HT1080 (cell line): ENCODE measurements at regions not wholly inside any gene's neighbourhood (a gene's known extent, or its start where the extent isn't known, plus 50 kb on each side); places are given as distances from the start of the nearest gene placed in this dataset.
A peak's percentile ranks its signal among the peaks of the same experiment; 100 is the strongest.

ENCODE experiments used
- DNase-seq: peaks from one replicate; pipeline ENCODE4 v3.0.0-alpha.2; 2015; ENCODE audit warnings: low read depth

- DNase-seq: peak; percentile 15
Measured at GRCh38 chr10:28250782-28251181, 52.1 kb downstream of the MPP7 start.

GRCh38 chr10:28250358-28250757, 52.5 kb downstream of the MPP7 start:
- no peak for DNase-seq

- no peak for DNase-seq
Measured at GRCh38 chr10:28249512-28249911, 53.4 kb downstream of the MPP7 start.

GRCh38 chr10:28248092-28248491, 54.8 kb downstream of the MPP7 start:
- peak; percentile 19 for DNase-seq

- DNase-seq: no peak
Measured at GRCh38 chr10:28246023-28246422, 56.8 kb downstream of the MPP7 start.

GRCh38 chr10:28243923-28244322, 58.9 kb downstream of the MPP7 start:
- no peak for DNase-seq

GRCh38 chr10:28242555-28243204, 60.2 kb downstream of the MPP7 start:
- DNase-seq: no peak

- peak; percentile 25 for DNase-seq
Measured at GRCh38 chr10:28241741-28242399, 61.0 kb downstream of the MPP7 start.

GRCh38 chr10:28240400-28240799, 62.5 kb downstream of the MPP7 start:
- no peak for DNase-seq

GRCh38 chr10:28236591-28236990, 66.3 kb downstream of the MPP7 start:
- no peak for DNase-seq

GRCh38 chr10:28220811-28221210, 82.1 kb downstream of the MPP7 start:
- no peak for DNase-seq

- no peak for DNase-seq
Measured at GRCh38 chr10:28219251-28219650, 83.6 kb downstream of the MPP7 start.

- peak; percentile 35 for DNase-seq
Measured at GRCh38 chr10:28217848-28218247, 85.0 kb downstream of the MPP7 start.

- no peak for DNase-seq
Measured at GRCh38 chr10:28215930-28216329, 86.9 kb downstream of the MPP7 start.

- no peak for DNase-seq
Measured at GRCh38 chr10:28214219-28214618, 88.6 kb downstream of the MPP7 start.

GRCh38 chr10:28211759-28212158, 91.1 kb downstream of the MPP7 start:
- no peak for DNase-seq

GRCh38 chr10:28207799-28208198, 95.1 kb downstream of the MPP7 start:
- no peak for DNase-seq

GRCh38 chr10:28202941-28203352, 99.9 kb downstream of the MPP7 start:
- DNase-seq: no peak

GRCh38 chr10:28201410-28202400, 101.2 kb downstream of the MPP7 start:
- DNase-seq: no peak

- no peak for DNase-seq
Measured at GRCh38 chr10:28200775-28201174, 102.1 kb downstream of the MPP7 start.

GRCh38 chr10:28199941-28200340, 102.9 kb downstream of the MPP7 start:
- no peak for DNase-seq

- no peak for DNase-seq
Measured at GRCh38 chr10:28190196-28190595, 112.7 kb downstream of the MPP7 start.
